T47D (cell line): ENCODE measurements at regions not wholly inside any gene's neighbourhood (a gene's known extent, or its start where the extent isn't known, plus 50 kb on each side); places are given as distances from the start of the nearest gene placed in this dataset.

ENCODE experiments used
- DNase-seq, 2 experiments: peaks; one replicate each; pipeline versions ENCODE4 v3.0.0 to v3.0.0-alpha.2; 2011 to 2012; ENCODE audit warnings: low read depth in 1 of 2, low spot score in 1 of 2
- JUND ChIP-seq: IDR thresholded peaks from 2 replicates; pipeline ENCODE4 v1.6.1; 2012; ENCODE audit warnings: low read depth
- in situ Hi-C: cut with HindIII; loops from 2 replicates; pipeline ENCODE4 v1.10.0; 2016; ENCODE audit warnings: low sequenced_read_pairs, low pct_unique_long_range_greater_than_20kb

DNA sequence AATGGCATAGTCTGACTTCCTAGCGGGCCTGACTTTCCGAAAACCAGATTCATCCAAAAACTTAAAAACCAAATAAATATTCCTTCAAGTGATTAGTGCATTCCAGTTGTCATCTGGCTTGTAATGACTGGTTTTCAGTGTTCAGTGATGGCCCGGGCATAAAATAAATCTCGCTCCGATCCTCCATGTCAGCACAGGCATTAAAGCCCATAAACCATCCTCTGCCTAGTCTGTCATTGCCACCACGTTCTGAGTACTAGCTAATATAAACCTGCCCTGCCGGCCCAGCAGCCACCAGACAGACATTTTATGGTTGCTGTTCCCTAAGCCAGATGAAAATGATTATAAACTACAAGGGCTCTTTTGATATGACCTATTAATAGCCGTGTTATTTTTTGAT, 232.3 kb upstream of the GMDS start:
- in situ Hi-C loops = no loop called here
- TF ChIP-seq JUND = no peak
- peak in 1 of 2 experiments; percentile 16 for DNase-seq

DNA sequence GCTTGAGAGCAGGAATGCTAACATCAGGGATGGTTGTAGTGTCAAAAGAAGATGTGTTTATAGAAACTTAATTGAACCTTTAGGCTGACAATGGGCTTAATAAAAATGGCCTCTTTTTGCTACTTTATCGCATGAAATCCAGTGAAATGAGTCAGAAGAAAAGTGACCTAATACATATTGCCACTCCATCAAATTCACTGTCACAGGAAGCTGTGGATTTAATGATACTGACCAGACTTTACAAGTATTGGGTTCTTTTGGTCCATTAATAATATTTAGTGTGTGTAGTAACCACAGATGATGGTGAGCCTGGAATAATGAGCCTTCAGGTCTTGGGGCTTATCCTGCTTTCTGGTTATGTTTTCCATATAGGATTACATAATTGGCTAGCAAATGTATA, 231.8 kb upstream of the GMDS start:
- no peak for TF ChIP-seq JUND
- in situ Hi-C loops = no loop called here
- no peak for DNase-seq

DNA sequence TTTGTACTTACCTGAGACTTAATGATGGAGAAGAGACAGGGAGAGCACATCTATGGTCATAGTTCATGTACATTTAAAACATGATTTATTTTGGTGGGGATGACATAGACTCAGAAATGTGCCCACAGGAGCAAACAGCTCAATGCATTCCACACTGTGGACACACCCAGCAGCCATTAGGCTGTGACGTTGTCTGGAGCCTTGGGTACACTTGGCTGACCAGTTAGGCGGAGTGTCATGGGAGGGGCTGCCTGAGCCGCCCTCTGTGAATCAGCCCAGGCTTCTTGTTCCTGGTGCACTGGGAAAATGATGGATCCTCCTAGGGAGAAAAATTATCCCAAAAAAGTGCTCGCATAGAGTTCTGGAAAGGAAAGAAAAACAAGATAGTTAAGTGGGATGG, 231.0 kb upstream of the GMDS start:
- in situ Hi-C loops = no loop called here
- no peak for TF ChIP-seq JUND
- peak in 1 of 2 experiments; percentile 49 for DNase-seq

DNA sequence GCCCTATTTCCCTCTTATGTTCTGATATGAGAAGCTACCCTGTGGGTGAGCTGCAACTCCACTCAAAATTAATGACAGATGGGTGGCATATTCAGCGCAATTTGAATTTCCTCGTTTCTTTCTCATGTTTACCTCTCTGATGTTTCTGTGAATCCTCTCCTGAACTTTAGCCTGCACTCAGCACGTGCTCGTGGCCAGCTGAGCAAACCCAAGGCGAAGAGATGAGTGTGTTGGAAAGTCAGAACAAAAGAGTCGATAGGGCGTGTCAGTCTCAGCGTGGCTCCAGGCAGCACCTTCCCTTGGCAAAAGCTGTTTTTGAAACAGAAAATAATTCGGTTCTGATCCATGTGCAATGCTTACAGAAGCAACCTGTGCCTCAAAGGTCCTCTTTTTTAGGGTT, 226.1 kb upstream of the GMDS start:
- in situ Hi-C loops = no loop called here
- no peak for TF ChIP-seq JUND
- no peak for DNase-seq

DNA sequence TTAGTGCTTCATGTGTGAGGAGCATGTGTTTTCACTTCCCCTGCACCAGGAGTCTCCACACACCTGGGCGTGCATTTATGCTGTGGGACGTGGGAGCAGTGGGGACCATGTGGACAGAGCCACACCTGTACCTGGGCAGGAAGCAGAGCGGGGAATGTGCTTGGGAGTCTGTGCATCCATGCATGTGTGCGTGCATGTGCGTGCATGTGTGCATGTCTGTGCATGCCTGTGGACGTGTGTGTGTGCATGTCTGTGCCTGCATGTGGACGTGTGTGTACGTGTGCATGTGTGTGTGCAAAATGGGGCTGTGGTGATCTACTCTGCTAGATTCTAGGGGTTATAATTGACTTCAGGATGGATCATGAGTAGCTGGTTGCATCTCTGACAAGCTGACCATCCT, 224.0 kb upstream of the GMDS start:
- DNase-seq = no peak
- in situ Hi-C loops = no loop called here
- TF ChIP-seq JUND = no peak

DNA sequence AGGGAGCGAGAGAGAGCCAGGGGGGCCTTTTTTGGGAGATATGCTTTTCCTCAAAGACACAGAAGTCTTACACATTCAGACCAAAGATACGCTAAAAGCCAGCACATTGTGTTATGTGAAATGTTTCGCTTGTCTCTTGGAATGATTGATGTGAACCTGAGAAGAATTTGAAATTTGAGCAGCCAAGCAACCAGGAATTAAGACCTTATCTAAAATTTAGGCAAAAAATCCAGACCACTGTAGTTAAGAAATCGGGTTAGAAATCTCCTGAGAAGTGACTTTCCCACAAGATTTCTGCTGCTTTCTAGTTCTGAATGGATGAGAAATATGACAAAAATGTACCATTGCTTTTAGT, 223.2 kb upstream of the GMDS start:
- DNase-seq = no peak
- in situ Hi-C loops = no loop called here
- no peak for TF ChIP-seq JUND

DNA sequence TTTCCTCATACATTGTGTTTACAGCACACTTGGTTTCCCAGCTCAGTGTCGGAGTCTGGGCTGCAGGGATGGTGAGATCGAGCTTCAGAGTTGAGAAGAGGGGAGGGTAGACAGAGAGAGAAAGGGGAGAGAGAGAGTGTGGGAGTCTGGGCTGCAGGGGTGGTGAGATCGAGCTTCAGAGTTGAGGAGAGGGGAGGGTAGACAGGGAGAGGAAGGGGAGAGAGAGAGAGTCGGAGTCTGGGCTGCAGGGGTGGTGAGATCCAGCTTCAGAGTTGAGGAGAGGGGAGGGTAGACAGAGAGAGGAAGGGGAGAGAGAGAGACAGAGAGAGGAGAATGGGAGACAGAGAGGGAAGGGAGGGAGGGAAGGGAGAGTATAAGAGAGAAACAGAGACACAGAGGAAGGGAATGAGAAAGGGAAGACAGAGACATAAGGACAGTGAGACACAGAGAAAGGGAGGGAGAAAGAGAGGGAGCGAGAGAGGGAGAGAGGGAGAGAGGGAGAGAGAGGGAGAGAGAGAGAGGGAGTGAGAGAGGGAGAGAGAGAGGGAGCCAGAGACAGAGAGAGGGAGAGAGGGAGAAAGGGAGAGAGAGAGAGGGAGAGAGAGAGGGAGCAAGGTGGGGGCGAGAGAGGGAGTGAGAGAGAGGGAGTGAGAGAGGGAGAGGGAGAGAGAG, 222.7 kb upstream of the GMDS start:
- in situ Hi-C loops = no loop called here
- no peak for DNase-seq
- no peak for TF ChIP-seq JUND

DNA sequence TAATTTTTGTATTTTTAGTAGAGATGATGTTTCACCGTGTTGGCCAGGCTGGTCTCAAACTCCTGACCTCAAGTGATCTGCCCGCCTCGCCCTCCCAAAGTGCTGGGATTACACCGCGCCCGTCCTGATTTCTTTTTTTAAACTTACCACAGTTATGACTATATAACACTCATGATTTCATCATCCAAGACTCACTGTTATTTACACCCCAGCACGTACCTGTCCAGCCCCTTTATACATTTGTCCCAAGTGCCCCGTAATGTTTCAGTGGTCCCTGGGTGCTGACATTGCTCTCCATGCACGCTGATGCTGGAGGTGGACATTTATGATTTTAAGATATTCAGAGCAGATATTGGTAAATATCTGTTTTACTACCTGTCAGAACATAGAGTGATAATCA, 219.9 kb upstream of the GMDS start:
- in situ Hi-C loops = no loop called here
- no peak for DNase-seq
- TF ChIP-seq JUND = no peak

DNA sequence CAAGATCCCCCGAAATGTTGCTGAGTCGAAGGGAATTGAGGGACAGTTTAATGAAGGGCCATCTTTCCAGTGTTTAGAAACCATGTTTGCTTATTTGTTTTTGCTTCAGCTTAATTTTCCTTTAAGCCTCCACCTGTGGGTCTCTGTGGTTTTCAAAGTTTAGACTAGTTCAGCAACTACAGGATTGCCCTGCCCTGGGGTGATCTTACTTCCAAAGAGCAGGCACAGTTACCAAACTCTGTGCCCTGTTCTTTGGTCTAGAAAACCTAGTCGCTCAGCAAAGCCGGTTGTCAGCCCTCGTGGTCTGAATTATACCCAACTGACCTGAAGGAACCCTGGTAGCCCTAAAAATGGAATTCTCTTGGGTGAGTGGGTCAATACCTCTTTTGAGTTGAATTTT, 219.2 kb upstream of the GMDS start:
- TF ChIP-seq JUND = no peak
- in situ Hi-C loops = no loop called here
- DNase-seq = peak in 1 of 2 experiments; percentile 52

DNA sequence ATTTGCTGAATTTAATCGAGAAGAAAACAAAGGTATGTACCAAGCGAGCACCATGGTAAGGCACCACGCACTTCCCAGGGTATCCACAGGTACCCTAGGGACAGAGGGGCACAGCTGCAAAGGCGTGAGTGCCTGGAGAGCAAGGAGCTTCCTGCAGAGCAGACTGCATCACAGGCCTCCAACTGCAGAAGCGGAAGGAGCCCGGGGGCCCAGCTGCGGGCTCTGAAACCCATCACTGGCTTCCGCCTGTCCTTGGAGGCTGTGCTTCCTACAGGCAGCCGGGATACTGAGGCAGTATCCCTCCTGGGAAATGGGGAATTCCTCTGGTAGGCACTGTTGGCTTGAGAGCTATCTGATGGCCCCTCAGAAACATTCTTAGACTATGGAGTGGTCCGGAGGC, 217.4 kb upstream of the GMDS start:
- in situ Hi-C loops = no loop called here
- no peak for TF ChIP-seq JUND
- DNase-seq = no peak

DNA sequence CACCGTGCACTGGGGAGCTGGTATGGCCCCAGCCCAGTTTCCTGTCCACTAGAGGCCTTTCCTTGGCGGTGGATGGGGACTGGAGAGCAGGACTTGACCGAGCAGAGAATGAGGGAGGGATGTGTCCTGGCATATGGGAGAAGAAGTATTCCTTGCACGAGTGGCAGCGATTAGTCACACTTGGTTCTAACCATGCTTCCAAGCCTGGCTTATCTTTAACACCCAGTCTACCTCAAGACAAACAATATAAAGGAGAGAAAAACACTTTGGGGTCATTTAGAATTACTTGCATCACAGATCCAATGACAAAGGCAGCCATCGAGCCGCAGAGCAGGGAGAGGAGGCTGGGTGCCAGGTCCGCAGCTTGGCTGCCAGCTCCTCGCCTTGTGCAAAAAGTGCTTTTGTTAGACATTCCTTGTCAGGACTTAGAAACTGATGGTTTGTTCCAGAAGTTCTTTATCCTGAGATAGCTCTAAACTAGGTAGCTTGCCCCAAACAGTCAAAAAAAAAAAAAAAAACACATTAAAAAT, 214.9 kb upstream of the GMDS start:
- in situ Hi-C loops = no loop called here

DNA sequence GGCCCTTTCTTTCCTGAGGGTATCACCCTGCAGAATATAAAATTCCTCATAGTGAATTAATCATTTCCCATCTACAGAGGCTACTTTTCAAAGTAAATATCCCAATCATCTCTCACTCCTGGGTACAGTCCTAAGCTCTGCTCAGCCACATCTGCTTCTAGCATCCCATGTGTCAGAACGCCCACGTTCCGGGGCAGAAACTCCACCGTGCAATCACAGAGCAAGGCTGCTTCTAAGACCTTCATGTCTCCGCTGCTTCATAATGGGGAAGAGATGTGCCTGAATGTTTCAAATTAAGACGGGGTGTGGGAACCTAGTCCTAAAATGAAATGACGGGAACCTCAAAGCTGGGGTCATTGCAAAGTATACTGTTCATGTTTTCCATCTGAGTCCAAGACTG, 208.8 kb upstream of the GMDS start:
- in situ Hi-C loops = no loop called here
- no peak for TF ChIP-seq JUND
- no peak for DNase-seq

More for the DNA sequence above, 214.9 kb upstream of the GMDS start:
- DNase-seq = no peak
- TF ChIP-seq JUND = no peak

DNA sequence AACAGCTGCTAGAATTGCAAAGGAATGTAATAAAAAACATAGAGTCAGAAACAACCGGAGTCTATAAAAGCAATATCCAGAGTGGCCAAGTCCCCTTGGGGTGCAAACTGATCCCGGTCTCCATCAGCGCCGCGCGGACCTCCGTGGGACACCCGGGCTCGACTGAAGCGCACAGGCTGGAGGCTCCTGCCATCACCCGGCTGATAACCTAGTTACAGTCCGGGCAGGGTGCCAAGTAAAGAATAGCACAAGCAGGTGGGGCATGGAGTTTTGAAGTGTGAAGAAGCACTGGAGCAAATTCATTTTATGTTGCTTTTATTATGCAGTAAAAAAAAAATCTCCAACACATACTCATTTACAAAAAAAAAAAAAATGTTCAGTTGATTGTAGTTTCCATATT, 205.1 kb upstream of the GMDS start:
- DNase-seq = no peak
- TF ChIP-seq JUND = no peak
- in situ Hi-C loops = no loop called here

DNA sequence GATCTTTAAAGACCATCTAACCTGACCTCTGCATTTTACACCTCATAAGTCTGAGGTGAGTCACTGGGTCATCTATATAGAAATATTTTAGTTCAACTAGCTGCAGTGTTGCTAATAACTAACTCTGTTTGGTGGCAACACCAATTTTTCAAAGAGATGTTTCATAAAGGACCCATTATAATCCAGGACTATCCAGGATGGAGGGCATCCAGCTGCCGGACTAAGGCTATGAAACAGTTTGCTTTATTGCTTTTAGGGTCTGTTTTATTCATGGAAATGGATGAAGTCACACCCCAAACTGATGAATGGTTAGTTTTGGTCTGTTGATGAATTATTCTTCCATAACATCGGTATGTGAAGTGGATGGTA, 204.2 kb upstream of the GMDS start:
- TF ChIP-seq JUND = no peak
- in situ Hi-C loops = no loop called here

More for the DNA sequence above, 204.2 kb upstream of the GMDS start:
- no peak for DNase-seq
